ENCODE measurements at regions not wholly inside any gene's neighbourhood (a gene's known extent, or its start where the extent isn't known, plus 50 kb on each side); places are given as distances from the start of the nearest gene placed in this dataset.

- TF ChIP-seq CTCF (IDR thresholded peaks at IDR 0.05; ENCODE audit: low read depth, low read length, missing control alignments): no peak
- H3K4me3 ChIP-seq (ENCODE audit: low read depth, low read length): no peak overlapping the region
- no peak for DNase-seq (ENCODE audit: low read depth)
Observed at GRCh38 chr2:120552079-120552478, 183.6 kb upstream of the GLI2 start.

- no peak overlapping the region for H3K4me3 ChIP-seq (ENCODE audit: low read depth, low read length)
- no peak for DNase-seq (ENCODE audit: low read depth)
Observed at GRCh38 chr2:120552800-120553481, 182.7 kb upstream of the GLI2 start.

GRCh38 chr2:120554625-120555032 lies 181.0 kb upstream of the GLI2 start:
- TF ChIP-seq CTCF (IDR thresholded peaks at IDR 0.05; ENCODE audit: low read depth, low read length, missing control alignments): no peak
- no peak for DNase-seq (ENCODE audit: low read depth)
- no peak overlapping the region for H3K4me3 ChIP-seq (ENCODE audit: low read depth, low read length)

More at GRCh38 chr2:120552800-120553481, 182.7 kb upstream of the GLI2 start:
- TF ChIP-seq CTCF (IDR thresholded peaks at IDR 0.05; ENCODE audit: low read depth, low read length, missing control alignments): peak; percentile 58

GRCh38 chr2:120555092-120555491 lies 180.6 kb upstream of the GLI2 start:
- H3K4me3 ChIP-seq (ENCODE audit: low read depth, low read length): no peak overlapping the region
- TF ChIP-seq CTCF (IDR thresholded peaks at IDR 0.05; ENCODE audit: low read depth, low read length, missing control alignments): no peak
- no peak for DNase-seq (ENCODE audit: low read depth)

GRCh38 chr2:120556911-120557310 lies 178.8 kb upstream of the GLI2 start:
- TF ChIP-seq CTCF (IDR thresholded peaks at IDR 0.05; ENCODE audit: low read depth, low read length, missing control alignments): no peak
- no peak for DNase-seq (ENCODE audit: low read depth)
- no peak overlapping the region for H3K4me3 ChIP-seq (ENCODE audit: low read depth, low read length)

GRCh38 chr2:120558847-120559246 lies 176.8 kb upstream of the GLI2 start:
- no peak for TF ChIP-seq CTCF (IDR thresholded peaks at IDR 0.05; ENCODE audit: low read depth, low read length, missing control alignments)
- DNase-seq (ENCODE audit: low read depth): no peak
- H3K4me3 ChIP-seq (ENCODE audit: low read depth, low read length): no peak overlapping the region

GRCh38 chr2:120559401-120559800 lies 176.3 kb upstream of the GLI2 start:
- H3K4me3 ChIP-seq (ENCODE audit: low read depth, low read length): no peak overlapping the region
- no peak for TF ChIP-seq CTCF (IDR thresholded peaks at IDR 0.05; ENCODE audit: low read depth, low read length, missing control alignments)
- DNase-seq (ENCODE audit: low read depth): no peak

Measured in GM12864 (cell line).